ENCODE measurements at regions not wholly inside any gene's neighbourhood (a gene's known extent, or its start where the extent isn't known, plus 50 kb on each side); places are given as distances from the start of the nearest gene placed in this dataset.

DNA sequence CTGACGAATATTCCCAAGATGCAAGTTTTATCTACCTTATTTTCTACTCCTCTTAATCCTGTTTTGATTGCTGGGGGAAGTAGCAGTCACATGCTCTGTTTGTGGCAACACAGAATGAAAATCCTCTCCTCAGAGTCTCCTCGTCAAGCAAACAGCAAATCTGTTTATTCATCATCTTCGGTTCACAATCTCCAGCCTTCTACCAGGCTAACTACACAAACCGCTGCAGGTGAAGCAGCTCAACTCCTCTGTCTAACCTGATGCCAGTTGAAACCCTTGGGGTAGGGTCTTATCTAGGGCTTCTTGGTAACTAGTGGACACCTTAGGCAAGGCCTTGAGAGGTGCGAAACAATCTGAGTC, 91.0 kb downstream of the SIPA1L2 start:
- TF ChIP-seq, protein P1, sequence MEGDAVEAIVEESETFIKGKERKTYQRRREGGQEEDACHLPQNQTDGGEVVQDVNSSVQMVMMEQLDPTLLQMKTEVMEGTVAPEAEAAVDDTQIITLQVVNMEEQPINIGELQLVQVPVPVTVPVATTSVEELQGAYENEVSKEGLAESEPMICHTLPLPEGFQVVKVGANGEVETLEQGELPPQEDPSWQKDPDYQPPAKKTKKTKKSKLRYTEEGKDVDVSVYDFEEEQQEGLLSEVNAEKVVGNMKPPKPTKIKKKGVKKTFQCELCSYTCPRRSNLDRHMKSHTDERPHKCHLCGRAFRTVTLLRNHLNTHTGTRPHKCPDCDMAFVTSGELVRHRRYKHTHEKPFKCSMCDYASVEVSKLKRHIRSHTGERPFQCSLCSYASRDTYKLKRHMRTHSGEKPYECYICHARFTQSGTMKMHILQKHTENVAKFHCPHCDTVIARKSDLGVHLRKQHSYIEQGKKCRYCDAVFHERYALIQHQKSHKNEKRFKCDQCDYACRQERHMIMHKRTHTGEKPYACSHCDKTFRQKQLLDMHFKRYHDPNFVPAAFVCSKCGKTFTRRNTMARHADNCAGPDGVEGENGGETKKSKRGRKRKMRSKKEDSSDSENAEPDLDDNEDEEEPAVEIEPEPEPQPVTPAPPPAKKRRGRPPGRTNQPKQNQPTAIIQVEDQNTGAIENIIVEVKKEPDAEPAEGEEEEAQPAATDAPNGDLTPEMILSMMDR (IDR thresholded peaks at IDR 0.05; ENCODE audit: poor library complexity, severe bottlenecking) = no peak
- TF ChIP-seq TAF1 (IDR thresholded peaks at IDR 0.05; ENCODE audit: low read depth) = no peak
- no peak for TF ChIP-seq POLR2AphosphoS5 (IDR thresholded peaks at IDR 0.05)
- TF ChIP-seq EZH2 (IDR thresholded peaks at IDR 0.05; ENCODE audit: borderline replicate concordance, insufficient read depth, low read length, poor library complexity, severe bottlenecking) = no peak
- no peak for TF ChIP-seq MXI1 (conservative IDR thresholded peaks at IDR 0.05; ENCODE audit: poor library complexity, severe bottlenecking)
- TF ChIP-seq, protein P2, sequence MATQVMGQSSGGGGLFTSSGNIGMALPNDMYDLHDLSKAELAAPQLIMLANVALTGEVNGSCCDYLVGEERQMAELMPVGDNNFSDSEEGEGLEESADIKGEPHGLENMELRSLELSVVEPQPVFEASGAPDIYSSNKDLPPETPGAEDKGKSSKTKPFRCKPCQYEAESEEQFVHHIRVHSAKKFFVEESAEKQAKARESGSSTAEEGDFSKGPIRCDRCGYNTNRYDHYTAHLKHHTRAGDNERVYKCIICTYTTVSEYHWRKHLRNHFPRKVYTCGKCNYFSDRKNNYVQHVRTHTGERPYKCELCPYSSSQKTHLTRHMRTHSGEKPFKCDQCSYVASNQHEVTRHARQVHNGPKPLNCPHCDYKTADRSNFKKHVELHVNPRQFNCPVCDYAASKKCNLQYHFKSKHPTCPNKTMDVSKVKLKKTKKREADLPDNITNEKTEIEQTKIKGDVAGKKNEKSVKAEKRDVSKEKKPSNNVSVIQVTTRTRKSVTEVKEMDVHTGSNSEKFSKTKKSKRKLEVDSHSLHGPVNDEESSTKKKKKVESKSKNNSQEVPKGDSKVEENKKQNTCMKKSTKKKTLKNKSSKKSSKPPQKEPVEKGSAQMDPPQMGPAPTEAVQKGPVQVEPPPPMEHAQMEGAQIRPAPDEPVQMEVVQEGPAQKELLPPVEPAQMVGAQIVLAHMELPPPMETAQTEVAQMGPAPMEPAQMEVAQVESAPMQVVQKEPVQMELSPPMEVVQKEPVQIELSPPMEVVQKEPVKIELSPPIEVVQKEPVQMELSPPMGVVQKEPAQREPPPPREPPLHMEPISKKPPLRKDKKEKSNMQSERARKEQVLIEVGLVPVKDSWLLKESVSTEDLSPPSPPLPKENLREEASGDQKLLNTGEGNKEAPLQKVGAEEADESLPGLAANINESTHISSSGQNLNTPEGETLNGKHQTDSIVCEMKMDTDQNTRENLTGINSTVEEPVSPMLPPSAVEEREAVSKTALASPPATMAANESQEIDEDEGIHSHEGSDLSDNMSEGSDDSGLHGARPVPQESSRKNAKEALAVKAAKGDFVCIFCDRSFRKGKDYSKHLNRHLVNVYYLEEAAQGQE (IDR thresholded peaks at IDR 0.05; ENCODE audit: borderline replicate concordance) = no peak
- no peak for TF ChIP-seq RAD21 (conservative IDR thresholded peaks at IDR 0.05)
